LNCaP clone FGC (cell line): ENCODE measurements at regions not wholly inside any gene's neighbourhood (a gene's known extent, or its start where the extent isn't known, plus 50 kb on each side); places are given as distances from the start of the nearest gene placed in this dataset.

Experiments
- DNase-seq: peaks from one replicate; pipeline ENCODE4 v3.0.0-alpha.2; 2011; ENCODE audit warnings: low read depth
- H3K4me3 ChIP-seq: 2 replicates; pipeline ENCODE4 v1.5.1; 2011; ENCODE audit warnings: mild to moderate bottlenecking, low read depth, low read length, control low read depth
- TF ChIP-seq, protein P1 (sequence below): IDR thresholded peaks from 2 replicates; pipeline ENCODE4 v1.5.1; 2012; ENCODE audit warnings: mild to moderate bottlenecking; ENCODE audit not compliant: control insufficient read depth, insufficient read depth; ENCODE audit errors: extremely low read depth

DNA sequence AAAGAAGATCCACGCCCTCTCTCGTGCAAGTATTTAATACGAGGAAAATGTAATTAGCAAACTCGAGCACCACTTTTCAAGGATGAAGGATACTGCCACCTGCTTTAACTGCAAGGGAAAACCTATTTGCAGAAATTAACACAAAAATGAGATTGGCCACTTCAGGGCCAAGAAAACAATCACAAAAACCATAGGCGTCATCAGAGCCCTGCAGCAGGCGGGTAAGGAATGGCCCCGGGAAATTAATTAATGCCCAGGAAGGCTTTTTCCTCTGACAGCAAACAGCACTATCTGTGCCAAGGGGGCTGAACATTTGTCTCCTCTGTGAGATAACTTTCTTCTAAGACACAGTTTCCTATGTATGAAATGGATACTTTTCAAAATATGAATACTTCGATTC lies 255.7 kb downstream of the CTTN start:
- H3K4me3 ChIP-seq, result no peak overlapping the region
- TF ChIP-seq, protein P1, sequence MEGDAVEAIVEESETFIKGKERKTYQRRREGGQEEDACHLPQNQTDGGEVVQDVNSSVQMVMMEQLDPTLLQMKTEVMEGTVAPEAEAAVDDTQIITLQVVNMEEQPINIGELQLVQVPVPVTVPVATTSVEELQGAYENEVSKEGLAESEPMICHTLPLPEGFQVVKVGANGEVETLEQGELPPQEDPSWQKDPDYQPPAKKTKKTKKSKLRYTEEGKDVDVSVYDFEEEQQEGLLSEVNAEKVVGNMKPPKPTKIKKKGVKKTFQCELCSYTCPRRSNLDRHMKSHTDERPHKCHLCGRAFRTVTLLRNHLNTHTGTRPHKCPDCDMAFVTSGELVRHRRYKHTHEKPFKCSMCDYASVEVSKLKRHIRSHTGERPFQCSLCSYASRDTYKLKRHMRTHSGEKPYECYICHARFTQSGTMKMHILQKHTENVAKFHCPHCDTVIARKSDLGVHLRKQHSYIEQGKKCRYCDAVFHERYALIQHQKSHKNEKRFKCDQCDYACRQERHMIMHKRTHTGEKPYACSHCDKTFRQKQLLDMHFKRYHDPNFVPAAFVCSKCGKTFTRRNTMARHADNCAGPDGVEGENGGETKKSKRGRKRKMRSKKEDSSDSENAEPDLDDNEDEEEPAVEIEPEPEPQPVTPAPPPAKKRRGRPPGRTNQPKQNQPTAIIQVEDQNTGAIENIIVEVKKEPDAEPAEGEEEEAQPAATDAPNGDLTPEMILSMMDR, result no peak
- DNase-seq, result no peak

DNA sequence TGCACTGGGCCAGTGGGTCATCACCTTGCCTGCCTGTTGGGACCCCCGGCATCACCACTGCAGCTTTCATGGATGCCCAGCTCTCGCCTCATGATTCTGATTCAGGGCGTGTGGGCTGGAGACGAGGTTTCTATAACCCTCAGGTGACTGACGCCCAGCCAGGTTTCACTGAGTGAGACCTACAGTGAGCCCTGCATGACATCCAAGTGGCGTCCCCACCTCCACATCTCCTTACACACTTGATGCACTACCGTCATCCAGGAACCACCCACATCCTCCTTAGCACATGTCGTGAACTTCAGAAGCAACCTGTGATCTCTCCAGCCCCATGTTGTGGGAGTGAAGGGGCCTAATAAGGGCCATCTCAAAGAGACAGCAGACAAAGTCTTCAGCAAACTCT lies 257.5 kb downstream of the CTTN start:
- DNase-seq, result no peak
- TF ChIP-seq, protein P1, result no peak
- H3K4me3 ChIP-seq, result no peak overlapping the region

- DNase-seq, result no peak
- TF ChIP-seq, protein P1, result no peak
- H3K4me3 ChIP-seq, result no peak overlapping the region
These were observed 257.9 kb downstream of the CTTN start for GRCh38 chr11:70656252-70656651.

DNA sequence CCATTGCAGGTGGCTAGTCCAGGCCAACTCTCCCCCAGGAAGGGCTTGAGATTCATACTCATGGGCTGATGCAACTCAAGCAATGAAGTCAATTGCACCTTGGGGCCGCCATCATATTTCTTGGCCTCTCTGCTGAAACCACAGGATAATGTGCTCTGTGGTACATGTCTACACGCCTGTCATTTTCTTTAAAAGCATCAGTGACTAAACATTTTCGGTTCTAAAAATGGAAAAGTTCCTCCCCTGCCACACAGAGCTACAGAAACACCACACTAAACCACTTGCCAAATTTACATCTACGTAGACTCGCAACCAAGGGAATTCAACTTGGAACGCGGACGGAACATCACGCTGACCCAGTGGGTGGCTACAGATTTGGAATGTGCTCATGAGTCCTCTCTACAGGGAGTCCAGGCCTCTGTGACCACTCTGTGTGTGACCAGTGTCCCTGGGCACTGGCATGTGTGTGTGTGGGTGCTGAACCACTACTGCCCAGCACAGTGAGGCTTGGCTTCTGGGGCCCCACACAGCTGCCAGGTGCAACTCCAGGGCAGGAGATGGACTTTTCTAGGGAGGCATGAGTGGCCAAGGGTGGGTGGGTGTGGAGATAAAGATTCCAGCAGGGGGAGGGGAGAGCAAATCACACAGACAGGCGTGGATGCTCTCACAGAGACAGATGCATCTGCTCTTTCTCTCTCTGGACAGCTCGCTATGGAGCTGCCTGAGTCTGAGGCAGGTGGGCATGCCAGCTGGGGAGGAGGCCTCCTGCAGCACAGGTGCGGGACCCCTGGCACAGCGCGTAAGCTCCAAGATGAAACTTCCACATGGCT lies 261.9 kb downstream of the CTTN start:
- TF ChIP-seq, protein P1, result no peak
- DNase-seq, result no peak
- no peak overlapping the region for H3K4me3 ChIP-seq

GRCh38 chr11:70660889-70661197 lies 262.5 kb downstream of the CTTN start:
- TF ChIP-seq, protein P1, result no peak
- H3K4me3 ChIP-seq, result no peak overlapping the region
- no peak for DNase-seq

GRCh38 chr11:70661761-70662501 lies 263.6 kb downstream of the CTTN start:
- H3K4me3 ChIP-seq, result no peak overlapping the region
- TF ChIP-seq, protein P1, result no peak
- no peak for DNase-seq

DNA sequence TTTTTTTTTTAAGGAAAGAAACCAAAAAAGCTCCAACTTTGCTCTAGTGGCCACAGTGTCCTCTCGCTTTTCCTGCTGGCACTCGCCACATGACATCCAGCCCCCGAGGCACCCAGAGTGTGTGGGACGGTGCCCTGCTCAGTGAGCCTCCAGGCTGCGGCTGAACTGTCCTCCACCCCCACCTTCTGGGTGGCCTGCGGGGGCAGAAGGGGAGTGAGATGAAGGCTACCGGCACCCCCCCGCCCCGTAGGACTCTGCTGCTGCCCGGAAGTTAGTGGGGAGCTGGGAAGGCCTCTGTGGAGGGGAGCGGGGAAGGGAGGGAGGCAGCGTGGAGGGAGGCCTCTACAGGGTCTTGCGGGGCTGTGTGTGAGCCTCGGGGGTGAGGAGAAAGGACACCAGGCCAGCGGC lies 264.4 kb downstream of the CTTN start:
- no peak for DNase-seq
- no peak overlapping the region for H3K4me3 ChIP-seq
- TF ChIP-seq, protein P1, result no peak
